ENCODE measurements at regions not wholly inside any gene's neighbourhood (a gene's known extent, or its start where the extent isn't known, plus 50 kb on each side); places are given as distances from the start of the nearest gene placed in this dataset.

DNA sequence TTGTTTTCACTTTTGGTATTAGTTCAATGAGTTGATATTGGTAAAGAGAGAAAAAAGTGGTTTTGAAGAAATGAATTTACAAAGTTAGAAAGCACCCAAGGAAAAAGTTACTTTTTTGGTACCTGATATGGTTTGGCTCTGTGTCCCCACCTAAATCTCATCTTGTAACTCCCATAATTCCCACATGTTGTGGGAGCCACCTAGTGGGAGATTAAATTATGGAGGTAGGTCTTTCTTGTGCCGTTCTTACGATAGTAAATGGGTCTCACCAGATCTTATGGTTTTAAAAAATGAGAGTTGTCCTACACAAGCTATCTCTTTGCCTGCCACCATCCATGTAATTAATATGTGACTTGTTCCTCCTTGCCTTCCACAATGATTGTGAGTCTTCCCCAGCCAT lies 965.6 kb upstream of the NRXN1 start:
- TF ChIP-seq FOXP2 (optimal IDR thresholded peaks at IDR 0.05; ENCODE audit: borderline replicate concordance, extremely low read depth, extremely low read length, insufficient read depth) (no peak), TAF1 (IDR thresholded peaks at IDR 0.05; ENCODE audit: borderline replicate concordance, insufficient read depth, low read length) (no peak), POLR2AphosphoS5 (IDR thresholded peaks at IDR 0.05; ENCODE audit: low read depth, low read length) (no peak), SIN3A (IDR thresholded peaks at IDR 0.05; ENCODE audit: borderline replicate concordance, insufficient read depth, low read length) (no peak)
- TF ChIP-seq, protein P1, sequence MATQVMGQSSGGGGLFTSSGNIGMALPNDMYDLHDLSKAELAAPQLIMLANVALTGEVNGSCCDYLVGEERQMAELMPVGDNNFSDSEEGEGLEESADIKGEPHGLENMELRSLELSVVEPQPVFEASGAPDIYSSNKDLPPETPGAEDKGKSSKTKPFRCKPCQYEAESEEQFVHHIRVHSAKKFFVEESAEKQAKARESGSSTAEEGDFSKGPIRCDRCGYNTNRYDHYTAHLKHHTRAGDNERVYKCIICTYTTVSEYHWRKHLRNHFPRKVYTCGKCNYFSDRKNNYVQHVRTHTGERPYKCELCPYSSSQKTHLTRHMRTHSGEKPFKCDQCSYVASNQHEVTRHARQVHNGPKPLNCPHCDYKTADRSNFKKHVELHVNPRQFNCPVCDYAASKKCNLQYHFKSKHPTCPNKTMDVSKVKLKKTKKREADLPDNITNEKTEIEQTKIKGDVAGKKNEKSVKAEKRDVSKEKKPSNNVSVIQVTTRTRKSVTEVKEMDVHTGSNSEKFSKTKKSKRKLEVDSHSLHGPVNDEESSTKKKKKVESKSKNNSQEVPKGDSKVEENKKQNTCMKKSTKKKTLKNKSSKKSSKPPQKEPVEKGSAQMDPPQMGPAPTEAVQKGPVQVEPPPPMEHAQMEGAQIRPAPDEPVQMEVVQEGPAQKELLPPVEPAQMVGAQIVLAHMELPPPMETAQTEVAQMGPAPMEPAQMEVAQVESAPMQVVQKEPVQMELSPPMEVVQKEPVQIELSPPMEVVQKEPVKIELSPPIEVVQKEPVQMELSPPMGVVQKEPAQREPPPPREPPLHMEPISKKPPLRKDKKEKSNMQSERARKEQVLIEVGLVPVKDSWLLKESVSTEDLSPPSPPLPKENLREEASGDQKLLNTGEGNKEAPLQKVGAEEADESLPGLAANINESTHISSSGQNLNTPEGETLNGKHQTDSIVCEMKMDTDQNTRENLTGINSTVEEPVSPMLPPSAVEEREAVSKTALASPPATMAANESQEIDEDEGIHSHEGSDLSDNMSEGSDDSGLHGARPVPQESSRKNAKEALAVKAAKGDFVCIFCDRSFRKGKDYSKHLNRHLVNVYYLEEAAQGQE (IDR thresholded peaks at IDR 0.05; ENCODE audit: insufficient read depth in 1 of 2, low read depth in 2 of 2, low read length in 2 of 2): no peak

DNA sequence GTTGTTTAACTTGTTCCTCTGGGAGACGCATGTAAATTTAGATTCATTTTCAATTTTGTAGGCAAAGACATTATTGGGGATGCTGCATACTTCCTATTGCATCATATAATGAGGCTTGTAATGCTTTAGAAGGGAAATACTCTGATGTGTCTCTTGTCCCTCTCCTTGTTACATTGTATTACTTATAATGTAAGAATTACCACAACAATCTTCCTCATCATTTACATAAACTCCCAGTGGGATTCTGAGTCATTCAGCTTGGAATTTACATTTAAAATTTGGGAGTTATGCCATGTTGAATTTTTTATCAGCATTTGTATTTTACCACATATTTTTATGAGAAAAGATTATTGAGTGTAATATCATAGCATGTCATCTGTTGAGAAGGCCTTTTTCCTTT lies 963.4 kb upstream of the NRXN1 start:
- TF ChIP-seq FOXP2 (optimal IDR thresholded peaks at IDR 0.05; ENCODE audit: borderline replicate concordance, extremely low read depth, extremely low read length, insufficient read depth) (no peak), POLR2AphosphoS5 (IDR thresholded peaks at IDR 0.05; ENCODE audit: low read depth, low read length) (no peak), SIN3A (IDR thresholded peaks at IDR 0.05; ENCODE audit: borderline replicate concordance, insufficient read depth, low read length) (no peak), TAF1 (IDR thresholded peaks at IDR 0.05; ENCODE audit: borderline replicate concordance, insufficient read depth, low read length) (no peak)
- TF ChIP-seq, protein P1 (IDR thresholded peaks at IDR 0.05; ENCODE audit: insufficient read depth in 1 of 2, low read depth in 2 of 2, low read length in 2 of 2): no peak

DNA sequence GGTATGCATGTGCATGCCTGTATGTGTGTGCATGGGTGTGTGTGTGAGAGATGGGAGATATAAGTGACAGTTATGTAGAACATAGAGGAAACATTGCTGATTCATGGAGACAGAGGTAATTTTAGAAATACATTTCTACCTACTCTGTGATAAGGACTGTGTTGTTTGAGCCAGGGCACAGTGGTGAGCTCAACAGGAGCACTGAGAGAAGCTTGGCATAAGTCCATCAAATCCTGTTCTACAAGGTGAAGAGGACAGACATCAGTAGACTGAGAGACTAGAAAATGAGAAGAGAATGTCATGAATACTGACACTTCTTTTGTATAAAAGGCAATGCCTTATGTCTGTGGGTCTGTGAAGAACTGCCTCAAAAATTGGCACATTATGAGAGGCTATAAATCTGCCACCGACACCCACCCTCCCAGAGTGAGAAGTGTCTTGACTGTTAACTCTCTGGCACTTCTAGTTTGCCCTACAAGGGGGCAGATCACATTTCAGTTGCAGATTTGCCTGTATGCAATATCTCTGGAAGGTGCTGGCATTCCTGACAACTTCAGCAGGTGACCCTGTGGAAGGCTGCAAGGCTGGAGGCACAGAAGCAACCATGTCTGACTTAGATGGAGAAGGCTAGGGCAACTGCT lies 962.3 kb upstream of the NRXN1 start:
- TF ChIP-seq FOXP2 (optimal IDR thresholded peaks at IDR 0.05; ENCODE audit: borderline replicate concordance, extremely low read depth, extremely low read length, insufficient read depth) (no peak), TAF1 (IDR thresholded peaks at IDR 0.05; ENCODE audit: borderline replicate concordance, insufficient read depth, low read length) (no peak), POLR2AphosphoS5 (IDR thresholded peaks at IDR 0.05; ENCODE audit: low read depth, low read length) (no peak), SIN3A (IDR thresholded peaks at IDR 0.05; ENCODE audit: borderline replicate concordance, insufficient read depth, low read length) (no peak)
- TF ChIP-seq, protein P1 (IDR thresholded peaks at IDR 0.05; ENCODE audit: insufficient read depth in 1 of 2, low read depth in 2 of 2, low read length in 2 of 2): no peak

DNA sequence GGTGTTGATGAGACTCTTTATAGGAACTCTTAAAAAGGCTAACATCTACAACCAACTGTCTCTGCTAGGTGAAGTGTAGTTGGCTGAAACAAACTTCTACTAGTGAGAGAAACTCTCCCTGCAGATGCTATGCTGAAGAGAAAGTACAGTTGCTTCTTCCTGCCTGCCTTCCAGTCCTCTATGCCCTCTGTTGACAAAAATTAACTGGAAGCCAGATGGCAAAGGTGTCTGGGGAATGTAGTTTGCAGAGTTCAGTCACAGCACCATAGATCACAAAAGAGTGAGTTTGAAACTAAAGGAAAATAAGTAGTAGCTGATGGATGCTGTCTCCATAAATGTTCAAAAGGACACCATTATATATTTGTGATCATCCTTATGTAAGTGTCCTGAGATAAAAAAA lies 958.8 kb upstream of the NRXN1 start:
- TF ChIP-seq SIN3A (IDR thresholded peaks at IDR 0.05; ENCODE audit: borderline replicate concordance, insufficient read depth, low read length): no peak

DNA sequence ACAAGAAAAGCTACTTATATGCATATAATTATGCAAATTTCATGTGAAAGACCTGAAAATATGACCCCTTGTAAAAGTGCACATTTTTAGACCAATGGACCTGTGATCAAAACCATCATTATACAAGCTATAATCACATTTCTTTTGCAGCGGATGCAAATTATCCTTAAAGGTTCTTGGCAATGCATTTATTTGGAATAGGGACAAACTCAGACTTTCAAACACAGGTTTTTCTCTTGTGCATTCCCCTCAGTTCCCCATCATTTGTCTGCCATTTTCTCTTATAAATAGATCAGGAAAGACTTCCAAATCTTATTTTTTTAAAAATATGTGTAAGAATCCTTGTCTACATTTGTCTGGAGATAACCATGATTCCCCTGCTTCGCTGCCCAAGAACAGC lies 954.2 kb upstream of the NRXN1 start:
- TF ChIP-seq TAF1 (IDR thresholded peaks at IDR 0.05; ENCODE audit: borderline replicate concordance, insufficient read depth, low read length): no peak
- TF ChIP-seq POLR2AphosphoS5 (IDR thresholded peaks at IDR 0.05; ENCODE audit: low read depth, low read length): no peak
- TF ChIP-seq FOXP2 (optimal IDR thresholded peaks at IDR 0.05; ENCODE audit: borderline replicate concordance, extremely low read depth, extremely low read length, insufficient read depth): no peak
- TF ChIP-seq, protein P1 (IDR thresholded peaks at IDR 0.05; ENCODE audit: insufficient read depth in 1 of 2, low read depth in 2 of 2, low read length in 2 of 2): no peak
- no peak for TF ChIP-seq SIN3A (IDR thresholded peaks at IDR 0.05; ENCODE audit: borderline replicate concordance, insufficient read depth, low read length)

Measured in PFSK-1 (cell line).